Sigmoid colon (tissue), 4 donors: ENCODE measurements at regions not wholly inside any gene's neighbourhood (a gene's known extent, or its start where the extent isn't known, plus 50 kb on each side); places are given as distances from the start of the nearest gene placed in this dataset.

ENCODE experiments used
- POLR2A ChIP-seq, 2 donors: fragments of 450-650 bp; IDR thresholded peaks; one replicate each; pipeline ENCODE4 v1.6.1; 2016; ENCODE audit warnings: antibody characterized with exemption in 2 of 2, mild to moderate bottlenecking in 2 of 2, moderate library complexity in 2 of 2
- POLR2AphosphoS5 ChIP-seq, 4 donors: sonication (generic); formaldehyde crosslinking; IDR thresholded peaks; one replicate each; pipeline ENCODE4 v1.6.1; 2017; ENCODE audit warnings: antibody characterized with exemption in 4 of 4
- TF ChIP-seq, protein P1 (sequence below), 4 experiments: fragments of 450-650 bp in 3 of 4; fragments of 200-600 bp in 1 of 4; IDR thresholded peaks; one replicate each; pipeline ENCODE4 v1.5.1; 2016 to 2019; ENCODE audit warnings: antibody characterized with exemption in 4 of 4, mild to moderate bottlenecking in 3 of 4, moderate library complexity in 2 of 4

- TF ChIP-seq, protein P1, sequence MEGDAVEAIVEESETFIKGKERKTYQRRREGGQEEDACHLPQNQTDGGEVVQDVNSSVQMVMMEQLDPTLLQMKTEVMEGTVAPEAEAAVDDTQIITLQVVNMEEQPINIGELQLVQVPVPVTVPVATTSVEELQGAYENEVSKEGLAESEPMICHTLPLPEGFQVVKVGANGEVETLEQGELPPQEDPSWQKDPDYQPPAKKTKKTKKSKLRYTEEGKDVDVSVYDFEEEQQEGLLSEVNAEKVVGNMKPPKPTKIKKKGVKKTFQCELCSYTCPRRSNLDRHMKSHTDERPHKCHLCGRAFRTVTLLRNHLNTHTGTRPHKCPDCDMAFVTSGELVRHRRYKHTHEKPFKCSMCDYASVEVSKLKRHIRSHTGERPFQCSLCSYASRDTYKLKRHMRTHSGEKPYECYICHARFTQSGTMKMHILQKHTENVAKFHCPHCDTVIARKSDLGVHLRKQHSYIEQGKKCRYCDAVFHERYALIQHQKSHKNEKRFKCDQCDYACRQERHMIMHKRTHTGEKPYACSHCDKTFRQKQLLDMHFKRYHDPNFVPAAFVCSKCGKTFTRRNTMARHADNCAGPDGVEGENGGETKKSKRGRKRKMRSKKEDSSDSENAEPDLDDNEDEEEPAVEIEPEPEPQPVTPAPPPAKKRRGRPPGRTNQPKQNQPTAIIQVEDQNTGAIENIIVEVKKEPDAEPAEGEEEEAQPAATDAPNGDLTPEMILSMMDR (IDR thresholded peaks at IDR 0.05) = no peak
- TF ChIP-seq POLR2AphosphoS5 (IDR thresholded peaks at IDR 0.05) (no peak), POLR2A (IDR thresholded peaks at IDR 0.05) (no peak)
Measured at GRCh38 chr18:77187189-77187588, 54.6 kb upstream of the MBP start.
